HCT116 (cell line): ENCODE measurements at regions not wholly inside any gene's neighbourhood (a gene's known extent, or its start where the extent isn't known, plus 50 kb on each side); places are given as distances from the start of the nearest gene placed in this dataset.

Experiments used
- ATAC-seq: fragments of 200-7000 bp; cut with Tn5 transposase; 2 replicates; pipeline ENCODE4 v1.9.1; 2020; ENCODE audit warnings: mild to moderate bottlenecking, moderate library complexity
- BruUV-seq: library from RNA; stranded (reverse); fragments of 400-500 nt; replicated peaks from 2 replicates; lab custom pipeline; 2021; lab: Mats Ljungman, UMichigan
- CTCF ChIA-PET: fragments of 300-600 bp; sonication (Branson Sonifier 250); formaldehyde crosslinking; loops from one replicate; lab custom pipeline; 2021; ENCODE audit warnings: antibody characterized with exemption; lab: Charles Lee
- POLR2A ChIA-PET: fragments of 300-600, 350-600 bp; sonication (Branson Sonifier 250); formaldehyde crosslinking; loops from one replicate; lab custom pipeline; 2021; ENCODE audit warnings: antibody characterized with exemption; lab: Charles Lee
- RAD21 ChIA-PET, 2 experiments: fragments of 300-600 bp; sonication (Branson Sonifier 250); formaldehyde crosslinking; loops; one replicate each; lab custom pipeline; 2023; ENCODE audit warnings: low total read pairs in 2 of 2; ENCODE audit not compliant: uncharacterized antibody in 2 of 2, unreplicated experiment in 2 of 2, low non-redundant PET in 1 of 2; lab: Charles Lee
- DNase-seq: peaks from one replicate; pipeline ENCODE4 v3.0.0-alpha.2; 2010; ENCODE audit warnings: low read depth, low spot score
- H2AFZ ChIP-seq: fragments of 200-600 bp; shearing (Covaris generic), sonication (generic); 2 replicates; pipeline ENCODE4 v1.6.1; 2017; ENCODE audit warnings: low read depth, mixed run types, mixed read lengths, antibody characterized with exemption, low read length; ENCODE audit not compliant: poor library complexity, severe bottlenecking
- H3K27ac ChIP-seq: 2 replicates; pipeline ENCODE4 v1.5.1; 2012; ENCODE audit warnings: low read depth, low read length
- H3K27me3 ChIP-seq: fragments of 200-600 bp; sonication (generic); 2 replicates; pipeline ENCODE4 v1.6.1; 2016; ENCODE audit warnings: mixed run types, low read length, mixed read lengths; ENCODE audit not compliant: insufficient read depth
- H3K36me3 ChIP-seq, 2 experiments: fragments of 200-500 bp in 1 of 2; fragments of 200-600 bp in 1 of 2; sonication (Bioruptor generic) in 1 of 2; sonication (generic) in 1 of 2; 2 replicates each; pipeline versions ENCODE4 v1.5.1 to v1.6.1; 2014 to 2016; ENCODE audit warnings: low read length in 2 of 2, inconsistent platforms in 1 of 2, mixed read lengths in 1 of 2, mixed run types in 1 of 2; ENCODE audit not compliant: insufficient read depth in 2 of 2, control insufficient read depth in 1 of 2
- H3K4me1 ChIP-seq, 2 experiments: fragments of 200-600 bp in 1 of 2; sonication (generic) in 1 of 2; 2 replicates each; pipeline versions ENCODE4 v1.5.1 to v1.6.1; 2012 to 2017; ENCODE audit warnings: low read length in 2 of 2, inconsistent platforms in 1 of 2, mild to moderate bottlenecking in 1 of 2, mixed read lengths in 1 of 2, mixed run types in 1 of 2, moderate library complexity in 1 of 2; ENCODE audit not compliant: insufficient read depth in 2 of 2, control insufficient read depth in 1 of 2
- H3K4me2 ChIP-seq: fragments of 200-600 bp; sonication (generic); 2 replicates; pipeline ENCODE4 v1.6.1; 2017; ENCODE audit warnings: mixed run types, low read length, mixed read lengths
- H3K4me3 ChIP-seq, 2 experiments: fragments of 200-600 bp in 1 of 2; sonication (generic) in 1 of 2; replicated peaks in 1 of 2; 2 replicates each; pipeline ENCODE4 v1.5.1; 2011 to 2016; ENCODE audit warnings: low read length in 2 of 2, control low read depth in 1 of 2, low read depth in 1 of 2, mild to moderate bottlenecking in 1 of 2, mixed read lengths in 1 of 2, mixed run types in 1 of 2
- H3K79me2 ChIP-seq: fragments of 200-600 bp; sonication (generic); 2 replicates; pipeline ENCODE4 v1.6.1; 2017; ENCODE audit warnings: mild to moderate bottlenecking, mixed run types, low read length, moderate library complexity, mixed read lengths; ENCODE audit not compliant: insufficient read depth
- H3K9ac ChIP-seq: fragments of 200-600 bp; sonication (generic); 2 replicates; pipeline ENCODE4 v1.6.1; 2016; ENCODE audit warnings: low read length, mixed read lengths
- H3K9me2 ChIP-seq: fragments of 200-600 bp; sonication (generic), shearing (Covaris generic); 2 replicates; pipeline ENCODE4 v1.6.1; 2017; ENCODE audit warnings: mixed run types, mild to moderate bottlenecking, moderate library complexity; ENCODE audit not compliant: insufficient read depth
- H3K9me3 ChIP-seq, 2 experiments: fragments of 200-500 bp in 1 of 2; fragments of 200-600 bp in 1 of 2; sonication (Bioruptor generic) in 1 of 2; sonication (generic) in 1 of 2; 2 replicates each; pipeline ENCODE4 v1.6.1; 2014 to 2017; ENCODE audit warnings: low read length in 2 of 2, mixed read lengths in 2 of 2, inconsistent platforms in 1 of 2, low read depth in 1 of 2, mild to moderate bottlenecking in 1 of 2, mixed run types in 1 of 2, moderate library complexity in 1 of 2; ENCODE audit not compliant: control insufficient read depth in 1 of 2, insufficient read depth in 1 of 2
- H4K20me1 ChIP-seq: fragments of 200-600 bp; sonication (generic), shearing (Covaris generic); 2 replicates; pipeline ENCODE4 v1.6.1; 2017; ENCODE audit warnings: mixed run types, mild to moderate bottlenecking, moderate library complexity; ENCODE audit not compliant: insufficient read depth
- CBX3 ChIP-seq: IDR thresholded peaks from 2 replicates; pipeline ENCODE4 v1.6.1; 2012; ENCODE audit warnings: low read depth
- CEBPB ChIP-seq: IDR thresholded peaks from 2 replicates; pipeline ENCODE4 v1.6.1; 2012; ENCODE audit warnings: low read depth
- ELF1 ChIP-seq: IDR thresholded peaks from 2 replicates; pipeline ENCODE4 v1.6.1; 2012; ENCODE audit warnings: low read depth, borderline replicate concordance
- EZH2phosphoT487 ChIP-seq: fragments of 200-600 bp; IDR thresholded peaks from 2 replicates; pipeline ENCODE4 v1.6.1; 2018; ENCODE audit warnings: antibody characterized with exemption, borderline replicate concordance
- FOSL1 ChIP-seq: IDR thresholded peaks from 2 replicates; pipeline ENCODE4 v1.6.1; 2012; ENCODE audit warnings: low read depth
- POLR2A ChIP-seq: IDR thresholded peaks from 2 replicates; pipeline ENCODE4 v1.7.0; 2011; ENCODE audit warnings: borderline replicate concordance; ENCODE audit not compliant: insufficient read depth, insufficient read length; ENCODE audit errors: extremely low read depth
- POLR2AphosphoS5 ChIP-seq: IDR thresholded peaks from 2 replicates; pipeline ENCODE4 v1.6.1; 2011; ENCODE audit warnings: mild to moderate bottlenecking, low read depth, low read length, moderate library complexity
- RAD21 ChIP-seq: IDR thresholded peaks from 2 replicates; pipeline ENCODE4 v1.6.1; 2012; ENCODE audit warnings: low read depth, mild to moderate bottlenecking
- REST ChIP-seq: IDR thresholded peaks from 2 replicates; pipeline ENCODE4 v1.6.1; 2012; ENCODE audit warnings: low read depth
- SIN3A ChIP-seq: IDR thresholded peaks from 2 replicates; pipeline ENCODE4 v1.6.1; 2012; ENCODE audit warnings: low read depth
- SP1 ChIP-seq: IDR thresholded peaks from 2 replicates; pipeline ENCODE4 v1.6.1; 2012; ENCODE audit warnings: low read depth
- SRF ChIP-seq: IDR thresholded peaks from 2 replicates; pipeline ENCODE4 v1.6.1; 2012; ENCODE audit warnings: low read depth
- TCF7L2 ChIP-seq: IDR thresholded peaks from 2 replicates; pipeline ENCODE4 v1.7.0; 2011; ENCODE audit warnings: borderline replicate concordance, inconsistent platforms; ENCODE audit not compliant: insufficient read depth, insufficient read length; ENCODE audit errors: extremely low read depth
- intact Hi-C: fragments of 100-400 bp; cut with micrococcal nuclease; formaldehyde crosslinking; loops from 2 replicates; pipeline ENCODE4 v1.10.0; 2022

GRCh38 chr2:59791004-59791618, 762.3 kb downstream of the BCL11A start:
- H2AFZ ChIP-seq, result no peak overlapping the region
- H3K27me3 ChIP-seq, result no peaks in the 10 kb centered on the region
- POLR2A ChIA-PET, result no interaction called here
- intact Hi-C loops, result no loop called here
- H3K4me3 ChIP-seq, result no peak overlapping the region
- peaks cover 0 to 3% of the 10 kb centered on the region in 2 experiments; a peak in 1 of 4 replicates for H3K9me3 ChIP-seq
- BruUV-seq, result no TSS peak
- no peak for TF ChIP-seq POLR2A
- no peak for TF ChIP-seq TCF7L2
- no peak for TF ChIP-seq CEBPB
- TF ChIP-seq SIN3A, result no peak
- no peak for TF ChIP-seq POLR2AphosphoS5
- TF ChIP-seq REST, result no peak
- no peak for TF ChIP-seq CBX3
- no peak for TF ChIP-seq ELF1
- TF ChIP-seq FOSL1, result no peak
- TF ChIP-seq RAD21, result no peak
- no peak for TF ChIP-seq SP1
- TF ChIP-seq SRF, result no peak
- no peak for TF ChIP-seq EZH2phosphoT487
- no peaks in the 10 kb centered on the region for H3K79me2 ChIP-seq
- RAD21 ChIA-PET, result no interaction called here
- H4K20me1 ChIP-seq, result no peaks in the 10 kb centered on the region
- CTCF ChIA-PET, result no interaction called here
- no peak overlapping the region for H3K4me2 ChIP-seq
- no peak overlapping the region for H3K9ac ChIP-seq
- H3K27ac ChIP-seq, result no peak overlapping the region
- no peak for ATAC-seq
- H3K4me1 ChIP-seq, result no peaks in the 10 kb centered on the region
- no peaks in the 10 kb centered on the region for H3K36me3 ChIP-seq
- no peaks in the 10 kb centered on the region for H3K9me2 ChIP-seq
- no peak for DNase-seq
